ENCODE measurements at regions not wholly inside any gene's neighbourhood (a gene's known extent, or its start where the extent isn't known, plus 50 kb on each side); places are given as distances from the start of the nearest gene placed in this dataset.

GRCh38 chr18:54528942-54529376, 62.1 kb upstream of the DYNAP start:
- TF ChIP-seq POLR2A (IDR thresholded peaks at IDR 0.05) (no peak), CTCF (IDR thresholded peaks at IDR 0.05) (no peak), POLR2AphosphoS5 (IDR thresholded peaks at IDR 0.05; ENCODE audit: insufficient read depth in 1 of 2, low read depth in 1 of 2) (no peak)

All from vagina (tissue), 2 donors.